Superior temporal gyrus (tissue), 1 donor: ENCODE measurements at regions not wholly inside any gene's neighbourhood (a gene's known extent, or its start where the extent isn't known, plus 50 kb on each side); places are given as distances from the start of the nearest gene placed in this dataset.

Experiments used
- DNase-seq: peaks from one replicate; pipeline ENCODE4 v3.0.0-alpha.2; 2016; ENCODE audit errors: extremely low spot score

- no peak for DNase-seq
Measured at GRCh38 chr16:6517020-6517720, 815.5 kb upstream of the RBFOX1 start.

- DNase-seq: no peak
Measured at GRCh38 chr16:6512512-6512911, 820.1 kb upstream of the RBFOX1 start.

- no peak for DNase-seq
Measured at GRCh38 chr16:6510261-6510660, 822.4 kb upstream of the RBFOX1 start.

GRCh38 chr16:6499413-6499812, 833.2 kb upstream of the RBFOX1 start:
- DNase-seq: no peak

GRCh38 chr16:6498858-6499257, 833.8 kb upstream of the RBFOX1 start:
- no peak for DNase-seq

GRCh38 chr16:6496996-6497395, 835.6 kb upstream of the RBFOX1 start:
- DNase-seq: no peak

GRCh38 chr16:6495486-6496210, 837.0 kb upstream of the RBFOX1 start:
- DNase-seq: no peak

GRCh38 chr16:6494716-6495115, 837.9 kb upstream of the RBFOX1 start:
- DNase-seq: no peak

GRCh38 chr16:6493555-6493954, 839.1 kb upstream of the RBFOX1 start:
- no peak for DNase-seq

- DNase-seq: no peak
Measured at GRCh38 chr16:6492742-6493141, 839.9 kb upstream of the RBFOX1 start.

GRCh38 chr16:6484935-6485334, 847.7 kb upstream of the RBFOX1 start:
- no peak for DNase-seq

GRCh38 chr16:6484081-6484480, 848.6 kb upstream of the RBFOX1 start:
- no peak for DNase-seq

GRCh38 chr16:6483469-6484033, 849.1 kb upstream of the RBFOX1 start:
- DNase-seq: no peak

GRCh38 chr16:6482696-6483468, 849.8 kb upstream of the RBFOX1 start:
- no peak for DNase-seq

GRCh38 chr16:6481894-6482293, 850.8 kb upstream of the RBFOX1 start:
- DNase-seq: no peak

- DNase-seq: no peak
Measured at GRCh38 chr16:6453742-6454141, 878.9 kb upstream of the RBFOX1 start.

- no peak for DNase-seq
Measured at GRCh38 chr16:6447021-6447790, 885.4 kb upstream of the RBFOX1 start.

GRCh38 chr16:6446370-6446769, 886.3 kb upstream of the RBFOX1 start:
- no peak for DNase-seq

- no peak for DNase-seq
Measured at GRCh38 chr16:6439129-6439528, 893.5 kb upstream of the RBFOX1 start.

- no peak for DNase-seq
Measured at GRCh38 chr16:6428861-6429260, 903.8 kb upstream of the RBFOX1 start.

GRCh38 chr16:6427621-6428020, 905.0 kb upstream of the RBFOX1 start:
- DNase-seq: no peak

- DNase-seq: no peak
Measured at GRCh38 chr16:6407596-6407995, 925.0 kb upstream of the RBFOX1 start.
